Activated B cell treated with CpG ODN at 0.5 μM for 24 hours (primary cell): ENCODE measurements at regions not wholly inside any gene's neighbourhood (a gene's known extent, or its start where the extent isn't known, plus 50 kb on each side); places are given as distances from the start of the nearest gene placed in this dataset.
"Not testable (repeated sequence)": the region's sequence is repeated elsewhere in the genome, so short reads cannot be mapped to it uniquely, and the experiment has no call there.

Source experiments
- ATAC-seq: fragments of 200-7000 bp; cut with Tn5 transposase; one replicate; pipeline ENCODE4 v1.10.0; 2021; ENCODE audit warnings: low read depth, mild to moderate bottlenecking, moderate library complexity
- CTCF ChIA-PET: fragments of 350-600 bp; sonication (Branson Sonifier 250); formaldehyde crosslinking; loops from one replicate; lab custom pipeline; 2021; ENCODE audit warnings: antibody characterized with exemption; lab: Charles Lee
- POLR2A ChIA-PET: fragments of 350-600 bp; sonication (Branson Sonifier 250); formaldehyde crosslinking; loops from one replicate; lab custom pipeline; 2021; ENCODE audit warnings: antibody characterized with exemption; lab: Charles Lee
- DNase-seq: peaks from one replicate; pipeline ENCODE4 v3.0.0; 2022
- H3K27ac Mint-ChIP-seq: one replicate; pipeline ENCODE4 v1.8.0; 2020; ENCODE audit warnings: mixed read lengths
- H3K27me3 Mint-ChIP-seq: one replicate; pipeline ENCODE4 v1.8.0; 2021; ENCODE audit warnings: mixed read lengths
- H3K36me3 Mint-ChIP-seq: one replicate; pipeline ENCODE4 v1.8.0; 2021; ENCODE audit warnings: low read depth, mixed read lengths
- H3K4me1 Mint-ChIP-seq: one replicate; pipeline ENCODE4 v1.8.0; 2021; ENCODE audit warnings: mixed read lengths
- H3K4me3 Mint-ChIP-seq: one replicate; pipeline ENCODE4 v1.8.0; 2020; ENCODE audit warnings: mild to moderate bottlenecking, mixed read lengths
- H3K9me3 Mint-ChIP-seq: one replicate; pipeline ENCODE4 v1.8.0; 2020; ENCODE audit warnings: mixed read lengths
- intact Hi-C: fragments of 100-400 bp; cut with micrococcal nuclease; formaldehyde crosslinking; loops from one replicate; pipeline ENCODE4 v1.15.1; 2024
- TF ChIP-seq, protein P1 (sequence below): fragments of 200-600 bp; IDR thresholded peaks from one replicate; pipeline ENCODE4 v1.8.0; 2022; ENCODE audit warnings: antibody characterized with exemption, mild to moderate bottlenecking

DNA sequence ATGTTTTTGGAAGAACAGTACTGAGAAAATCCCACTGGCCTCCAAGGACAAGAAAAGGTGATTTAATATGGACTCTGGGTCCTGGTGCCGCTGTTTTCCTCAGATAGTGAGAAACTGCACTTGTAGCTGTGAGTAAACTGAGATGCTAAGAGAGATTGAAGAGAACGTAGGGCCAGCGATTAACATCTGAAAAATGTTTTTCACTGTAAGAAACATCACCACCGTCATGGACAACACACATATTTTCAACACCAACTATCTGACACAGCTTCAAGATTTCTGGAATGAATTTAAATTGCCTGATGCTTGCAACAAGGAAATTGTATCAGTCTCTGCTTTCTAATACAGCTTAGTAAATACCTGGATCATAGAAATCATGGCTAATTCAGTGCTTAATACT, 158.2 kb upstream of the SMIM31 start:
- no peak for DNase-seq
- Mint-ChIP-seq H3K4me3 (no peak overlapping the region), H3K27ac (no peak overlapping the region), H3K4me1 (no peaks in the 10 kb centered on the region), H3K36me3 (no peaks in the 10 kb centered on the region), H3K9me3 (no peaks in the 10 kb centered on the region), H3K27me3 (no peaks in the 10 kb centered on the region)
- TF ChIP-seq, protein P1, sequence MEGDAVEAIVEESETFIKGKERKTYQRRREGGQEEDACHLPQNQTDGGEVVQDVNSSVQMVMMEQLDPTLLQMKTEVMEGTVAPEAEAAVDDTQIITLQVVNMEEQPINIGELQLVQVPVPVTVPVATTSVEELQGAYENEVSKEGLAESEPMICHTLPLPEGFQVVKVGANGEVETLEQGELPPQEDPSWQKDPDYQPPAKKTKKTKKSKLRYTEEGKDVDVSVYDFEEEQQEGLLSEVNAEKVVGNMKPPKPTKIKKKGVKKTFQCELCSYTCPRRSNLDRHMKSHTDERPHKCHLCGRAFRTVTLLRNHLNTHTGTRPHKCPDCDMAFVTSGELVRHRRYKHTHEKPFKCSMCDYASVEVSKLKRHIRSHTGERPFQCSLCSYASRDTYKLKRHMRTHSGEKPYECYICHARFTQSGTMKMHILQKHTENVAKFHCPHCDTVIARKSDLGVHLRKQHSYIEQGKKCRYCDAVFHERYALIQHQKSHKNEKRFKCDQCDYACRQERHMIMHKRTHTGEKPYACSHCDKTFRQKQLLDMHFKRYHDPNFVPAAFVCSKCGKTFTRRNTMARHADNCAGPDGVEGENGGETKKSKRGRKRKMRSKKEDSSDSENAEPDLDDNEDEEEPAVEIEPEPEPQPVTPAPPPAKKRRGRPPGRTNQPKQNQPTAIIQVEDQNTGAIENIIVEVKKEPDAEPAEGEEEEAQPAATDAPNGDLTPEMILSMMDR = no peak
- ChIA-PET POLR2A (no interaction called here), CTCF (no interaction called here)
- intact Hi-C loops = no loop called here
- no peak for ATAC-seq

DNA sequence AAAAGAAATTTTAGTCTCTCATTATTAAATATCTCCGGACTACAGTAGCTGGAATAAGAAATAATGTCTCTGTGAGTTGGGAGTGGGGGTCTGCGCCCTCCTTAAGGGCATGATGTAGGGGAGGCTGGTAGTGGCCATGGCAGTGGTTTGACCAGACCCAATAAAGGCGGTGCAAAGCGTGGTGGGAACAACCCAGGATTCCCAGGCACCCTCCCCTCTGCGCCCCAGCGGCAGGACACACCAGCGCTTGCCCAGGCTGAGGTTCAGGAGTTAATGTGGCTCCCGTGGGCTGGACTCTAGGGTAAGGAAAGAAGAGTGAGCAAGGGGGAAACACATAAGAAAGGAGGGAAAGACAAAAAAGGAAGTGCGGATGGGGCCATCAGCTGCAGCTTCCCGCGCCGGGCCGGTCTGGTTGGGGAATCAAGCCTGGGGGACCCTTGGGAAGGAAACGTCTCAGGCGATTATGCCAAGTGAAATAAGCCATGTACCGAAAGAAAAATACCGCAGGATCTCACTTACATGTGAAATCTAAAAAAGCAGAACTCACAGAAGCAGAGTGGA, 157.5 kb upstream of the SMIM31 start:
- no peaks in the 10 kb centered on the region for H3K27me3 Mint-ChIP-seq
- H3K27ac Mint-ChIP-seq = no peak overlapping the region
- no peak overlapping the region for H3K4me3 Mint-ChIP-seq
- no peaks in the 10 kb centered on the region for H3K4me1 Mint-ChIP-seq
- ATAC-seq (no peak), DNase-seq (no peak)
- TF ChIP-seq, protein P1 = no peak
- no peaks in the 10 kb centered on the region for H3K36me3 Mint-ChIP-seq
- POLR2A ChIA-PET = no interaction called here
- intact Hi-C loops = no loop called here
- CTCF ChIA-PET = no interaction called here
- H3K9me3 Mint-ChIP-seq = no peaks in the 10 kb centered on the region

DNA sequence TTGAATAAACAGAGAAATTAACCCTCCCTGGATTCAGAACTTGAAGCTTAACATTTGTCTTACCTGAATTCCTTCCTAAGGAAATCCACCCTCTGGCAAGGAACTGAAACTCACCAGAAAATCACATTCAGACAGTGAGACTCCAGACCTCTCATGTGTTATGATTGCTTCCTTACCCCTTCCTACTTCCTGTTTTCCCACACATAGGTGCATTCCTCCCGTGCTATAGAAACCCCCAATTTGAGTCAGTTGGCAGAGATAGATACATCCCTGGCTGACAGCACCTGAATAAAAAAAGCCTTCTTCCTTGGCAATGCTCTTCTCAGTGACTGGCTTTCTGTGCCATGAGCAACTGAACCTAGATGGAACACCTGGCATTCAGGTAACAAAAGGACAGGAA, 157.0 kb upstream of the SMIM31 start:
- intact Hi-C loops = no loop called here
- DNase-seq (no peak), ATAC-seq (no peak)
- H3K36me3 Mint-ChIP-seq = no peaks in the 10 kb centered on the region
- no peaks in the 10 kb centered on the region for H3K27me3 Mint-ChIP-seq
- ChIA-PET POLR2A (no interaction called here), CTCF (no interaction called here)
- no peaks in the 10 kb centered on the region for H3K4me1 Mint-ChIP-seq
- no peak overlapping the region for H3K4me3 Mint-ChIP-seq
- peaks cover 5% of the 10 kb centered on the region for H3K9me3 Mint-ChIP-seq
- H3K27ac Mint-ChIP-seq = no peak overlapping the region
- TF ChIP-seq, protein P1 = no peak

DNA sequence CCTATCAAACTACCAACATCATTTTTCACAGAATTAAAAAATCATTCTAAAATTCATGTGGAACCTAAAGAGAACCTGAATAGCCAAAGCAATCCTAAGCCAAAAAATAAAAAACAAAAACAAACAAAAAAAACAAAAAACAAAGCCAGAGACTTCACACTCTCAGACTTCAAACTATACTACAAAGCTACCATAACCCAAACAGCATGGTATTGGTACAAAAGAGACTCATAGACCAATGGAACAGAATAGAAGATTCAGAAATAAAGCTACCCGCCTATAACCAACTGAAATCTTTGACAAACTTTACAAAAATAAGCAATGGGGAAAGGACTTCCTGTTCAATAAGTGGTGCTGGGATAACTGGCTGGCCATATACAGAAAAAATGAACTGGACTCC, 152.3 kb upstream of the SMIM31 start:
- Mint-ChIP-seq H3K9me3 (peaks cover 8% of the 10 kb centered on the region), H3K36me3 (no peaks in the 10 kb centered on the region), H3K4me1 (no peaks in the 10 kb centered on the region), H3K4me3 (no peak overlapping the region), H3K27me3 (no peaks in the 10 kb centered on the region), H3K27ac (no peak overlapping the region)
- TF ChIP-seq, protein P1 = no peak
- DNase-seq (no peak), ATAC-seq (no peak)
- POLR2A ChIA-PET = no interaction called here
- CTCF ChIA-PET = no interaction called here
- intact Hi-C loops = no loop called here

DNA sequence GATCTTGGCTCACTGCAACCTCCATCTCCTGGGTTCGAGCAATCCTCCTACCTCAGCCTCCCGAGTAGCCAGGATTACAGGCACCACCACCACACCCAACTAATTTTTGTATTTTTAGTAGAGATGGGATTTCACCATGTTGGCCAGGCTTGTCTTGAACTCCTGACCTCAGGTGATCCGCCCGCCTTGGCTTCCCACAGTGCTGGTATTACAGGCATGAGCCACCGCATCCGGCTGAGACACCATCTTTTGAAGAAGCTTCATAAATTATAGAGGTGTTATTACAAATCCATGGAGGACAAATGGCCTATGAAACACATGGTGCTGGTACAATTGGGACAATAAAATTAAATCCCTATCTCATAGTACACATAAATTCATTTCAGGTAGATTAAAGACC, 148.1 kb upstream of the SMIM31 start:
- DNase-seq, H3K4me3 Mint-ChIP-seq, H3K36me3 Mint-ChIP-seq, H3K4me1 Mint-ChIP-seq, intact Hi-C loops, H3K27me3 Mint-ChIP-seq, H3K9me3 Mint-ChIP-seq, ATAC-seq, POLR2A ChIA-PET, H3K27ac Mint-ChIP-seq, CTCF ChIA-PET: not testable (repeated sequence)

DNA sequence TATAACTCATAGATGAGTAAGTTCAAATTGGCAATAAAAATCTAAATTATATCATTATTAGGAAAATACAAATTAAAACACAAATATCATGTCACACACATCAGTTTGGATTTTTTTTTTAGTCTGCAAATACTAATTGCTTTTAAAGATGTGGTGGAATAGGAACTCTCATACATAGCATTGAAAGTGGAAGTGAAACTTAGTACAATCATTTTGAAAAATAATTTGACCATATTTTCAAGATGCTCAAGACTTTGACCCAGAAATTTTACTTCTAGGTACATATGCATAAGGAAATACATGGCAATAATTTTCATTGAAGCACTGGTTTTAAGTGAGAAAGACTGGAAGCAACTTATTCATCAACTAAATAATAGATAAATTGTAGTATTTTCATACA, 147.5 kb upstream of the SMIM31 start:
- Mint-ChIP-seq H3K27ac (no peak overlapping the region), H3K9me3 (peaks cover 7% of the 10 kb centered on the region), H3K27me3 (no peaks in the 10 kb centered on the region), H3K4me3 (no peak overlapping the region), H3K4me1 (no peaks in the 10 kb centered on the region), H3K36me3 (no peaks in the 10 kb centered on the region)
- ATAC-seq = no peak
- POLR2A ChIA-PET = no interaction called here
- TF ChIP-seq, protein P1 = no peak
- no peak for DNase-seq
- intact Hi-C loops = no loop called here
- CTCF ChIA-PET = no interaction called here
